Skeletal muscle tissue (tissue), 3 donors: ENCODE measurements at regions not wholly inside any gene's neighbourhood (a gene's known extent, or its start where the extent isn't known, plus 50 kb on each side); places are given as distances from the start of the nearest gene placed in this dataset.
"Not testable (repeated sequence)": the region's sequence is repeated elsewhere in the genome, so short reads cannot be mapped to it uniquely, and the experiment has no call there.

Experiments
- H3K27ac ChIP-seq: one replicate; pipeline ENCODE4 v1.7.0; 2013; ENCODE audit warnings: mild to moderate bottlenecking, low read depth, low read length, inconsistent platforms
- H3K27me3 ChIP-seq, 3 donors: one replicate each; pipeline ENCODE4 v1.7.0; 2013; ENCODE audit warnings: low read length in 3 of 3; ENCODE audit not compliant: control insufficient read depth in 3 of 3, insufficient read depth in 3 of 3
- H3K36me3 ChIP-seq, 3 donors: one replicate each; pipeline ENCODE4 v1.7.0; 2013; ENCODE audit warnings: low read length in 3 of 3; ENCODE audit not compliant: control insufficient read depth in 3 of 3, insufficient read depth in 3 of 3
- H3K4me1 ChIP-seq, 3 donors: one replicate each; pipeline ENCODE4 v1.7.0; 2013; ENCODE audit warnings: low read length in 3 of 3, mild to moderate bottlenecking in 3 of 3; ENCODE audit not compliant: control insufficient read depth in 3 of 3, insufficient read depth in 3 of 3
- H3K4me3 ChIP-seq, 3 donors: one replicate each; pipeline ENCODE4 v1.7.0; 2013; ENCODE audit warnings: low read length in 3 of 3
- H3K9ac ChIP-seq, 3 donors: one replicate each; pipeline ENCODE4 v1.7.0; 2013; ENCODE audit warnings: low read length in 3 of 3, mild to moderate bottlenecking in 3 of 3, moderate library complexity in 2 of 3, low read depth in 1 of 3
- H3K9me3 ChIP-seq, 3 donors: one replicate each; pipeline ENCODE4 v1.7.0; 2013; ENCODE audit warnings: low read length in 3 of 3; ENCODE audit not compliant: control insufficient read depth in 3 of 3
- donor health status: Osteomylitis.

DNA sequence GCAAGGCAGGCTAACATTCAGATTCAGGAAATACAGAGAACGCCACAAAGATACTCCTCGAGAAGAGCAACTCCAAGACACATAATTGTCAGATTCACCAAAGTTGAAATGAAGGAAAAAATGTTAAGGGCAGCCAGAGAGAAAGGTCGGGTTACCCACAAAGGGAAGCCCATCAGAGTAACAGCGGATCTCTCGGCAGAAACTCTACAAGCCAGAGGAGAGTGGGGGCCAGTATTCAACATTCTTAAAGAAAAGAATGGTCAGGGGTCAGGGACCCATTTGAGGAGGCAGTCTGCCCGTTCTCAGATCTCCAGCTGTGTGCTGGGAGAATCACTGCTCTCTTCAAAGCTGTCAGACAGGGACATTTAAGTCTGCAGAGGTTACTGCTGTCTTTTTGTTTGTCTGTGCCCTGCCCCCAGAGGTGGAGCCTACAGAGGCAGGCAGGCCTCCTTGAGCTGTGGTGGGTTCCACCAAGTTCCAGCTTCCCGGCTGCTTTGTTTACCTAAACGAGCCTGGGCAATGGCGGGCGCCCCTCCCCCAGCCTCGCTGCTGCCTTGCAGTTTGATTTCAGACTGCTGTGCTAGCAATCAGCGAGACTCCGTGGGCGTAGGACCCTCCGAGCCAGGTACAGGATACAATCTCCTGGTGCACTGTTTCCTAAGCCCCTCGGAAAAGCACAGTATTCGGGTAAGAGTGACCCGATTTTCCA, 526.5 kb upstream of the PPP2R3A start:
- H3K9me3 ChIP-seq, H3K4me1 ChIP-seq, H3K9ac ChIP-seq, H3K36me3 ChIP-seq, H3K4me3 ChIP-seq, H3K27me3 ChIP-seq, H3K27ac ChIP-seq: not testable (repeated sequence)

DNA sequence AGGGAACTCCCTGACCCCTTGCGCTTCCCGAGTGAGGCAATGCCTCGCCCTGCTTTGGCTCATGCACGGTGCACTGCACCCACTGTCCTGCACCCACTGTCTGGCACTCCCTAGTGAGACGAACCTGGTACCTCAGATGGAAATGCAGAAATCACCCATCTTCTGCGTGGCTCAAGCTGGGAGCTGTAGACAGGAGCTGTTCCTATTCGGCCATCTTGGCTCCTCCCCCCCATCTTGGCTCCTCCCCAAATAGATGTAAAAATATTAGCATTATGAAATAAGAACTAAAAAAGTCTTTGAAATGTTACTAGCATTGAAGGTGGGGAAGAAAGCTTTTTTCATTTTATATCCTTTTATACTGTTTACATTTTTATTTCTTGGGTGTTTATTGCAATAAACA, 525.9 kb upstream of the PPP2R3A start:
- H3K4me3 ChIP-seq, result not testable (repeated sequence)

GRCh38 chr3:135440233-135440632, 525.3 kb upstream of the PPP2R3A start:
- Histone ChIP-seq H3K27ac (no peak overlapping the region), H3K4me3 (no peak overlapping the region), H3K36me3 (no peaks in the 10 kb centered on the region), H3K9ac (no peak overlapping the region), H3K4me1 (no peaks in the 10 kb centered on the region), H3K9me3 (no peaks in the 10 kb centered on the region), H3K27me3 (no peaks in the 10 kb centered on the region)

More for the DNA sequence above, 525.9 kb upstream of the PPP2R3A start:
- H3K36me3 ChIP-seq, H3K27me3 ChIP-seq, H3K4me1 ChIP-seq, H3K27ac ChIP-seq, H3K9ac ChIP-seq, H3K9me3 ChIP-seq: not testable (repeated sequence)

DNA sequence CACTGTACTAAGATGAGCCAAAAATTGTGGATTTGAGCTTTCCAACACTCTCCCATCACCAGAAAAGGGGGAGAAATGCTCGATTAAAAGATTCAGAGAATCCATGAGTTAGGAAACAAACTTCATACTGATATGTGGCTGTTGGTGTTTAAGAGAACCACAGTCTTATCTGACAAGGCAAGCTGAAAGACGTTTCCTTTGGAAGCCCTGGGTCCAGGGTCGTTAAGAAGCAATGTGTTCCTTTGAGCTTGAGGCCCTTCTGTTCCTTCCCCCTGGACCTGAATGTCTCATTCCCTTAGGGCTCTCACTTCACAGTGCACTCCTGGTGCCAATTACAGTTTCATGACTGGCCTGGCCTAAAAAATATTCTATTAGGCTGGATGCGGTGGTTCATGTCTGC, 524.8 kb upstream of the PPP2R3A start:
- Histone ChIP-seq H3K4me1 (no peaks in the 10 kb centered on the region), H3K27ac (no peak overlapping the region), H3K4me3 (no peak overlapping the region)

DNA sequence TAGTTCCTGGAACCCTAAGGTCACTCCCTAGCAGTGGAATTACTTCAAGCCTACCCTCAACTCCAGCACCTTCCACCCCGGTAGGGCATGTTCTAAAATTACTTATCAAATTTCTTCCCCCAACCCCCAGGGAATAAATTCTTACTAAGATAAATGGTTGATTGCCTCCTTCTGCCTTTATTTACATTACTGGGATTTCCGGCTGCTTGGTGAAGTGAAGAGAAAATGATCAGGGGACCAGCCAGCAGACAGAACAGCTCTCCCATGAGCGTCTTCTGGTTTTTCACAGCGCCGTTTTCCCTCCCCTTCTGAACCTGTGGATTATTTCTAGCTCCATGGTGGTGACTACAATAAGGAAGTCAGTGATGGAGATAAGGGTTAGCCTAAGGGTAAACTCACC, 521.5 kb upstream of the PPP2R3A start:
- Histone ChIP-seq H3K36me3 (no peaks in the 10 kb centered on the region), H3K9ac (no peak overlapping the region), H3K4me3 (no peak overlapping the region), H3K27ac (no peak overlapping the region), H3K4me1 (no peaks in the 10 kb centered on the region), H3K27me3 (peaks cover 0 to 2% (median 0%) of the 10 kb centered on the region in 3 donors), H3K9me3 (no peaks in the 10 kb centered on the region)

More for the DNA sequence above, 524.8 kb upstream of the PPP2R3A start:
- no peaks in the 10 kb centered on the region for H3K27me3 ChIP-seq
- no peaks in the 10 kb centered on the region for H3K36me3 ChIP-seq
- H3K9ac ChIP-seq, result no peak overlapping the region
- no peaks in the 10 kb centered on the region for H3K9me3 ChIP-seq

- H3K9me3 ChIP-seq, result no peaks in the 10 kb centered on the region
- H3K9ac ChIP-seq, result no peak overlapping the region
- H3K36me3 ChIP-seq, result no peaks in the 10 kb centered on the region
- H3K4me1 ChIP-seq, result no peaks in the 10 kb centered on the region
- no peak overlapping the region for H3K4me3 ChIP-seq
- peaks cover 0 to 2% (median 0%) of the 10 kb centered on the region in 3 donors for H3K27me3 ChIP-seq
- no peak overlapping the region for H3K27ac ChIP-seq
These were observed 518.0 kb upstream of the PPP2R3A start for GRCh38 chr3:135447483-135447882.

DNA sequence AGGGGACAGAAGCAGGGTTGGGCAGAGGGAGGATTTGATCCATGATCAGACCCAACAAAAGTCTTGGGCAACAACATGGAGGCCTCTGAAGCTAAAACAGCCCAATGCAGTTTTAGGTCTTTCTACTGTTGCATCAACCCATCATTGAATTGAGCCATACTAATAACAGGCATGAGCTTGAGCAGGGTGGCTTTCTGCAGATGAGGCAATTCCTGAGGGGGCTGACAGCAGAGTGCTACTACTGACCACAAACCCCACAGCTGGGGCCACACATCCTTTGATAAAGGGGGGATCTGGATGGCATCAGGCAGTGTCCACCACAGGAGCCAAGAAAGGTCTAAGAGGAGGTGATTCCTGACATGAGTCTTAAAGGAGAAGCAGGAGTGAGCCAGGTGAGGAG, 517.0 kb upstream of the PPP2R3A start:
- Histone ChIP-seq H3K4me1 (no peaks in the 10 kb centered on the region), H3K36me3 (no peaks in the 10 kb centered on the region), H3K4me3 (no peak overlapping the region), H3K9ac (no peak overlapping the region), H3K27me3 (peaks cover 0 to 2% (median 0%) of the 10 kb centered on the region in 3 donors), H3K9me3 (no peaks in the 10 kb centered on the region), H3K27ac (no peak overlapping the region)

DNA sequence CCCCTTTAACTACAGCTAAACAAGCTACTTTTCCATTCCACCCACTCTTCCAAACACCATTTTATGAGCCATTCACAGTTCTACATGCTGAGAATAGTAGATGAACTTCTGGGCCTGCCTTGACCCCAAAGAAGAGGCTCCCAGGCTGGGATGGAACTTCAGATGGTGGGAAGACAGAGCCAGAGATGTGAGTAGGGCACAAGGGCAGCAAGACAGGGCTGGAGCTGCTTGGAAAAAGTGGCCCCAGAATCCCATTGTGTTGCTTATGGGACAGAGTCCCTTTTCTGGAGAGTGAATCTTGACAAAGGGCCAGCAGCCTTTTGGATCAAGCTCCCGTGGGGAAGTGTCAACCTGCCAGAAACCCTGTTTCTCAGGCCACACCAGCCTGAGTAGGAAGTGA, 516.5 kb upstream of the PPP2R3A start:
- H3K27ac ChIP-seq, result no peak overlapping the region
- H3K9ac ChIP-seq, result no peak overlapping the region
- H3K4me1 ChIP-seq, result no peaks in the 10 kb centered on the region
- H3K36me3 ChIP-seq, result no peaks in the 10 kb centered on the region
- H3K9me3 ChIP-seq, result no peaks in the 10 kb centered on the region
- H3K4me3 ChIP-seq, result no peak overlapping the region
- peaks cover 0 to 3% (median 0%) of the 10 kb centered on the region in 3 donors for H3K27me3 ChIP-seq

GRCh38 chr3:135451037-135451785, 514.3 kb upstream of the PPP2R3A start:
- no peaks in the 10 kb centered on the region for H3K36me3 ChIP-seq
- no peak overlapping the region for H3K9ac ChIP-seq
- H3K4me3 ChIP-seq, result no peak overlapping the region
- no peaks in the 10 kb centered on the region for H3K4me1 ChIP-seq
- H3K9me3 ChIP-seq, result no peaks in the 10 kb centered on the region
- peaks cover 0 to 7% (median 4%) of the 10 kb centered on the region in 3 donors for H3K27me3 ChIP-seq
- H3K27ac ChIP-seq, result no peak overlapping the region

GRCh38 chr3:135452881-135453280, 512.6 kb upstream of the PPP2R3A start:
- no peaks in the 10 kb centered on the region for H3K4me1 ChIP-seq
- H3K9ac ChIP-seq, result no peak overlapping the region
- no peak overlapping the region for H3K27ac ChIP-seq
- H3K9me3 ChIP-seq, result no peaks in the 10 kb centered on the region
- H3K4me3 ChIP-seq, result no peak overlapping the region
- H3K36me3 ChIP-seq, result no peaks in the 10 kb centered on the region
- H3K27me3 ChIP-seq, result peaks cover 0 to 10% (median 5%) of the 10 kb centered on the region in 3 donors
